ENCODE measurements at regions not wholly inside any gene's neighbourhood (a gene's known extent, or its start where the extent isn't known, plus 50 kb on each side); places are given as distances from the start of the nearest gene placed in this dataset.
A peak's percentile ranks its signal among the peaks of the same experiment; 100 is the strongest.

GRCh38 chr16:85453703-85454102 is 159.4 kb upstream of the GSE1 start:
- Histone ChIP-seq H3K4me1 (ENCODE audit: control insufficient read depth, insufficient read depth, low read length) (no peaks in the 10 kb centered on the region), H3K9ac (ENCODE audit: low read length) (no peak overlapping the region), H3K36me3 (ENCODE audit: control insufficient read depth, insufficient read depth, low read length) (no peaks in the 10 kb centered on the region), H3K27me3 (ENCODE audit: control insufficient read depth, insufficient read depth, low read length) (no peaks in the 10 kb centered on the region), H3K27ac (ENCODE audit: low read depth, low read length) (no peak overlapping the region), H3K4me3 (ENCODE audit: low read length) (no peak overlapping the region)

- Histone ChIP-seq H3K9ac (ENCODE audit: low read length) (no peak overlapping the region), H3K27me3 (ENCODE audit: control insufficient read depth, insufficient read depth, low read length) (no peaks in the 10 kb centered on the region), H3K27ac (ENCODE audit: low read depth, low read length) (no peak overlapping the region), H3K4me3 (ENCODE audit: low read length) (no peak overlapping the region), H3K4me1 (ENCODE audit: control insufficient read depth, insufficient read depth, low read length) (peaks cover 3% of the 10 kb centered on the region), H3K36me3 (ENCODE audit: control insufficient read depth, insufficient read depth, low read length) (no peaks in the 10 kb centered on the region)
These were observed 158.8 kb upstream of the GSE1 start for GRCh38 chr16:85454171-85454872.

GRCh38 chr16:85455534-85455933 is 157.6 kb upstream of the GSE1 start:
- Histone ChIP-seq H3K27ac (ENCODE audit: low read depth, low read length) (no peak overlapping the region), H3K27me3 (ENCODE audit: control insufficient read depth, insufficient read depth, low read length) (no peaks in the 10 kb centered on the region), H3K4me3 (ENCODE audit: low read length) (no peak overlapping the region), H3K4me1 (ENCODE audit: control insufficient read depth, insufficient read depth, low read length) (peaks cover 15% of the 10 kb centered on the region), H3K9ac (ENCODE audit: low read length) (no peak overlapping the region), H3K36me3 (ENCODE audit: control insufficient read depth, insufficient read depth, low read length) (no peaks in the 10 kb centered on the region)

- Histone ChIP-seq H3K27ac (ENCODE audit: low read depth, low read length) (no peak overlapping the region), H3K4me3 (ENCODE audit: low read length) (no peak overlapping the region), H3K9ac (ENCODE audit: low read length) (no peak overlapping the region), H3K36me3 (ENCODE audit: control insufficient read depth, insufficient read depth, low read length) (no peaks in the 10 kb centered on the region), H3K27me3 (ENCODE audit: control insufficient read depth, insufficient read depth, low read length) (no peaks in the 10 kb centered on the region), H3K4me1 (ENCODE audit: control insufficient read depth, insufficient read depth, low read length) (peaks cover 32% of the 10 kb centered on the region)
These were observed 155.8 kb upstream of the GSE1 start for GRCh38 chr16:85457366-85457765.

- H3K27ac ChIP-seq (ENCODE audit: low read depth, low read length): peak overlapping the region; percentile 93
- no peaks in the 10 kb centered on the region for H3K36me3 ChIP-seq (ENCODE audit: control insufficient read depth, insufficient read depth, low read length)
- peaks cover 32% of the 10 kb centered on the region for H3K4me1 ChIP-seq (ENCODE audit: control insufficient read depth, insufficient read depth, low read length)
- peaks cover 6% of the 10 kb centered on the region for H3K27me3 ChIP-seq (ENCODE audit: control insufficient read depth, insufficient read depth, low read length)
- H3K4me3 ChIP-seq (ENCODE audit: low read length): no peak overlapping the region
- no peak overlapping the region for H3K9ac ChIP-seq (ENCODE audit: low read length)
These were observed 154.2 kb upstream of the GSE1 start for GRCh38 chr16:85458968-85459367.

GRCh38 chr16:85459529-85460251 is 153.4 kb upstream of the GSE1 start:
- Histone ChIP-seq H3K27me3 (ENCODE audit: control insufficient read depth, insufficient read depth, low read length) (peaks cover 9% of the 10 kb centered on the region), H3K4me3 (ENCODE audit: low read length) (no peak overlapping the region), H3K36me3 (ENCODE audit: control insufficient read depth, insufficient read depth, low read length) (no peaks in the 10 kb centered on the region), H3K27ac (ENCODE audit: low read depth, low read length) (peak overlapping the region; percentile 93), H3K4me1 (ENCODE audit: control insufficient read depth, insufficient read depth, low read length) (peaks cover 32% of the 10 kb centered on the region), H3K9ac (ENCODE audit: low read length) (no peak overlapping the region)

- H3K4me1 ChIP-seq (ENCODE audit: control insufficient read depth, insufficient read depth, low read length): peaks cover 32% of the 10 kb centered on the region
- peaks cover 13% of the 10 kb centered on the region for H3K27me3 ChIP-seq (ENCODE audit: control insufficient read depth, insufficient read depth, low read length)
- no peaks in the 10 kb centered on the region for H3K36me3 ChIP-seq (ENCODE audit: control insufficient read depth, insufficient read depth, low read length)
- H3K9ac ChIP-seq (ENCODE audit: low read length): no peak overlapping the region
- H3K4me3 ChIP-seq (ENCODE audit: low read length): peak overlapping the region; percentile 24
- H3K27ac ChIP-seq (ENCODE audit: low read depth, low read length): peak overlapping the region; percentile 93
These were observed 152.7 kb upstream of the GSE1 start for GRCh38 chr16:85460252-85461021.

GRCh38 chr16:85461022-85461813 is 151.9 kb upstream of the GSE1 start:
- H3K4me1 ChIP-seq (ENCODE audit: control insufficient read depth, insufficient read depth, low read length): peaks cover 34% of the 10 kb centered on the region
- H3K4me3 ChIP-seq (ENCODE audit: low read length): peak overlapping the region; percentile 66
- no peaks in the 10 kb centered on the region for H3K36me3 ChIP-seq (ENCODE audit: control insufficient read depth, insufficient read depth, low read length)
- H3K27me3 ChIP-seq (ENCODE audit: control insufficient read depth, insufficient read depth, low read length): peaks cover 13% of the 10 kb centered on the region
- no peak overlapping the region for H3K9ac ChIP-seq (ENCODE audit: low read length)
- peak overlapping the region; percentile 93 for H3K27ac ChIP-seq (ENCODE audit: low read depth, low read length)

GRCh38 chr16:85461814-85462713 is 151.1 kb upstream of the GSE1 start:
- Histone ChIP-seq H3K9ac (ENCODE audit: low read length) (no peak overlapping the region), H3K27me3 (ENCODE audit: control insufficient read depth, insufficient read depth, low read length) (peaks cover 13% of the 10 kb centered on the region), H3K36me3 (ENCODE audit: control insufficient read depth, insufficient read depth, low read length) (no peaks in the 10 kb centered on the region), H3K4me1 (ENCODE audit: control insufficient read depth, insufficient read depth, low read length) (peaks cover 34% of the 10 kb centered on the region), H3K27ac (ENCODE audit: low read depth, low read length) (peak overlapping the region; percentile 93), H3K4me3 (ENCODE audit: low read length) (peak overlapping the region; percentile 66)

GRCh38 chr16:85462714-85463611 is 150.2 kb upstream of the GSE1 start:
- peak overlapping the region; percentile 1 for H3K9ac ChIP-seq (ENCODE audit: low read length)
- H3K4me3 ChIP-seq (ENCODE audit: low read length): no peak overlapping the region
- H3K36me3 ChIP-seq (ENCODE audit: control insufficient read depth, insufficient read depth, low read length): no peaks in the 10 kb centered on the region
- no peak overlapping the region for H3K27ac ChIP-seq (ENCODE audit: low read depth, low read length)
- H3K4me1 ChIP-seq (ENCODE audit: control insufficient read depth, insufficient read depth, low read length): peaks cover 34% of the 10 kb centered on the region
- H3K27me3 ChIP-seq (ENCODE audit: control insufficient read depth, insufficient read depth, low read length): peaks cover 13% of the 10 kb centered on the region
